ENCODE measurements at regions not wholly inside any gene's neighbourhood (a gene's known extent, or its start where the extent isn't known, plus 50 kb on each side); places are given as distances from the start of the nearest gene placed in this dataset.

DNA sequence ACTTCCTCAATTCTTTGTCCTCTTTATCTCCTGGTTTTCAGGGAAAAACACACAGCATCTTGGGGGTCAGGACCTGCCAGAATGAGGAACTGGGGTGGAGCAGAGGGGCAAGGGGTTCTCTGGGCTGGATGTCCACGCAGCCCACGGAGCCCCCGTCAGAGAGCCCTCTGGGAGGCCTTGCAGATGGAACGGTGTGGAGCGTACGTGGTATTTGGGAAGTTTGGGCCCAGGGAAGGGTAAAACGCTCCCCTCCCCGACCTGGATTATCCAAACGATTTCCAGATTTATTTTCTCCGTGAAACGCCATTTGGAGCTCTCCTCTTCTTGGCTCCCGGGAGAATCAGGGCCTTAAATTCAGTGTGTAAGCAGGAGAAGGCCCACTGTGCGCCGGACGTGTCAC is 51.7 kb upstream of the ZNF536 start:
- no peak for TF ChIP-seq GATA2 (IDR thresholded peaks at IDR 0.05; ENCODE audit: low read depth, low read length)
- no peak for TF ChIP-seq GATA3 (IDR thresholded peaks at IDR 0.05; ENCODE audit: low read depth, low read length)

All from SH-SY5Y (cell line).